ENCODE measurements at regions not wholly inside any gene's neighbourhood (a gene's known extent, or its start where the extent isn't known, plus 50 kb on each side); places are given as distances from the start of the nearest gene placed in this dataset.
"Not testable (repeated sequence)": the region's sequence is repeated elsewhere in the genome, so short reads cannot be mapped to it uniquely, and the experiment has no call there.

DNA sequence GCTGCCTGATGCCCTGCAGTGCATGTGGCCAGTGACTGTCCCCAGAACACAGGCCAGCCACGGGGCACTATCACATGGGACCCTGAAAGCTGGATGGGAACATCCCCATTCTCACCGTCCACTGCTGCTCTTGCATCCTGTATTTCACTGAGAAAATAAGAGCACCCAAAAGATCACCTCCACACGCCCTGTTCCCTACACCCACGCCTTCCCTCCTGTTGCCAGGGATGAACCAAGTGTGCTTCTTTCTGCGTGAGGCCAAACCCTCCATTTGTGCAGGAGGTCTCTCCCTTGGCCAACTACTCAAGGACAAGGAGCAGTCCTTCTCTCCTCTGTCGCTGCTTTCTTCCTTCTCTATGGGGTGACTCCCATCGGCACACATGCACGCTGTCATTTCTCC is 118.3 kb downstream of the LRRC37A3 start:
- H3K4me3 Mint-ChIP-seq; CTCF ChIA-PET; H3K36me3 Mint-ChIP-seq (ENCODE audit: low read depth); DNase-seq; H3K9me3 Mint-ChIP-seq; intact Hi-C loops (cut with micrococcal nuclease); H3K27ac Mint-ChIP-seq; H3K4me1 Mint-ChIP-seq (ENCODE audit: low read depth); H3K27me3 Mint-ChIP-seq (ENCODE audit: low read depth): not testable (repeated sequence)

- H3K27ac Mint-ChIP-seq; intact Hi-C loops (cut with micrococcal nuclease); DNase-seq; H3K36me3 Mint-ChIP-seq (ENCODE audit: low read depth); H3K4me3 Mint-ChIP-seq; H3K27me3 Mint-ChIP-seq (ENCODE audit: low read depth); H3K4me1 Mint-ChIP-seq (ENCODE audit: low read depth); CTCF ChIA-PET; H3K9me3 Mint-ChIP-seq: not testable (repeated sequence)
These were observed 118.8 kb downstream of the LRRC37A3 start for GRCh38 chr17:64800361-64800895.

- H3K27ac Mint-ChIP-seq: not testable (repeated sequence)
These were observed 119.6 kb downstream of the LRRC37A3 start for GRCh38 chr17:64799543-64800188.

GRCh38 chr17:64798961-64799360 is 120.3 kb downstream of the LRRC37A3 start:
- CTCF ChIA-PET: interaction anchor here (0.5 kb wide), 1 partner anchor 144 kb away, joined by 5 read pairs; no protein-coding TSS in a partner anchor
- H3K4me1 Mint-ChIP-seq (ENCODE audit: low read depth); intact Hi-C loops (cut with micrococcal nuclease); H3K4me3 Mint-ChIP-seq; DNase-seq; H3K27ac Mint-ChIP-seq; H3K9me3 Mint-ChIP-seq; H3K27me3 Mint-ChIP-seq (ENCODE audit: low read depth); H3K36me3 Mint-ChIP-seq (ENCODE audit: low read depth): not testable (repeated sequence)

More at GRCh38 chr17:64799543-64800188, 119.6 kb downstream of the LRRC37A3 start:
- H3K27me3 Mint-ChIP-seq (ENCODE audit: low read depth); intact Hi-C loops (cut with micrococcal nuclease); H3K9me3 Mint-ChIP-seq; CTCF ChIA-PET; DNase-seq; H3K36me3 Mint-ChIP-seq (ENCODE audit: low read depth); H3K4me3 Mint-ChIP-seq; H3K4me1 Mint-ChIP-seq (ENCODE audit: low read depth): not testable (repeated sequence)

DNA sequence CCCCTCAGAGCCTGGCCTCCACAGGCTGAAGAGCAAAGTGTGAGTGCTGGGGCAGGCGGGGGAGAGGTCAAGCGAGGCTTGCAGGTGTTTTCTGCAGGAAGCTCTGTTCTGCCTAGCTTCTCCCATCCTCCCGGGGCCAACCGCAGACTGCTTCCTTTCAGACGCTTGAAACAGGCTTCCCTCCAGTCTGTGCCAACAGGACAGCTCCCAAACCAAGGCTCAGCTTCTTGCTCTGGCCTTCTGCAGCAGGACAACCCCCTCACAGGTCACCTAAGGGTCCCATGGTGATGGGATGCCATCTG is 120.8 kb downstream of the LRRC37A3 start:
- not testable (repeated sequence) for H3K4me1 Mint-ChIP-seq (ENCODE audit: low read depth); H3K9me3 Mint-ChIP-seq; H3K27me3 Mint-ChIP-seq (ENCODE audit: low read depth)

GRCh38 chr17:64797746-64798488 is 121.4 kb downstream of the LRRC37A3 start:
- not testable (repeated sequence) for H3K27ac Mint-ChIP-seq

More for the DNA sequence above, 120.8 kb downstream of the LRRC37A3 start:
- intact Hi-C loops (cut with micrococcal nuclease); H3K27ac Mint-ChIP-seq; H3K4me3 Mint-ChIP-seq; H3K36me3 Mint-ChIP-seq (ENCODE audit: low read depth): not testable (repeated sequence)
- DNase-seq: peak; percentile 30
- CTCF ChIA-PET: interaction anchor here (0.5 kb wide), 1 partner anchor 144 kb away, joined by 5 read pairs; no protein-coding TSS in a partner anchor

GRCh38 chr17:64795342-64795741 is 123.9 kb downstream of the LRRC37A3 start:
- H3K27me3 Mint-ChIP-seq (ENCODE audit: low read depth); intact Hi-C loops (cut with micrococcal nuclease); H3K27ac Mint-ChIP-seq; DNase-seq; CTCF ChIA-PET; H3K4me3 Mint-ChIP-seq; H3K9me3 Mint-ChIP-seq; H3K36me3 Mint-ChIP-seq (ENCODE audit: low read depth): not testable (repeated sequence)
- H3K4me1 Mint-ChIP-seq (ENCODE audit: low read depth): peaks cover 11% of the 10 kb centered on the region

More at GRCh38 chr17:64797746-64798488, 121.4 kb downstream of the LRRC37A3 start:
- CTCF ChIA-PET; H3K4me3 Mint-ChIP-seq; H3K27me3 Mint-ChIP-seq (ENCODE audit: low read depth); H3K36me3 Mint-ChIP-seq (ENCODE audit: low read depth); H3K4me1 Mint-ChIP-seq (ENCODE audit: low read depth); intact Hi-C loops (cut with micrococcal nuclease); H3K9me3 Mint-ChIP-seq: not testable (repeated sequence)
- peak; percentile 29 for DNase-seq

- H3K27ac Mint-ChIP-seq; H3K9me3 Mint-ChIP-seq; H3K36me3 Mint-ChIP-seq (ENCODE audit: low read depth); H3K27me3 Mint-ChIP-seq (ENCODE audit: low read depth); CTCF ChIA-PET; DNase-seq; intact Hi-C loops (cut with micrococcal nuclease); H3K4me3 Mint-ChIP-seq: not testable (repeated sequence)
- peaks cover 11% of the 10 kb centered on the region for H3K4me1 Mint-ChIP-seq (ENCODE audit: low read depth)
These were observed 124.6 kb downstream of the LRRC37A3 start for GRCh38 chr17:64794548-64795274.

- H3K4me3 Mint-ChIP-seq; H3K36me3 Mint-ChIP-seq (ENCODE audit: low read depth); intact Hi-C loops (cut with micrococcal nuclease); H3K27ac Mint-ChIP-seq; DNase-seq; H3K9me3 Mint-ChIP-seq; H3K27me3 Mint-ChIP-seq (ENCODE audit: low read depth); CTCF ChIA-PET: not testable (repeated sequence)
- H3K4me1 Mint-ChIP-seq (ENCODE audit: low read depth): peaks cover 11% of the 10 kb centered on the region
These were observed 125.2 kb downstream of the LRRC37A3 start for GRCh38 chr17:64794113-64794512.

- intact Hi-C loops (cut with micrococcal nuclease); H3K27me3 Mint-ChIP-seq (ENCODE audit: low read depth); CTCF ChIA-PET; H3K36me3 Mint-ChIP-seq (ENCODE audit: low read depth); H3K4me1 Mint-ChIP-seq (ENCODE audit: low read depth); H3K9me3 Mint-ChIP-seq; H3K27ac Mint-ChIP-seq; H3K4me3 Mint-ChIP-seq: not testable (repeated sequence)
- peak; percentile 63 for DNase-seq
These were observed 126.3 kb downstream of the LRRC37A3 start for GRCh38 chr17:64792793-64793575.

DNA sequence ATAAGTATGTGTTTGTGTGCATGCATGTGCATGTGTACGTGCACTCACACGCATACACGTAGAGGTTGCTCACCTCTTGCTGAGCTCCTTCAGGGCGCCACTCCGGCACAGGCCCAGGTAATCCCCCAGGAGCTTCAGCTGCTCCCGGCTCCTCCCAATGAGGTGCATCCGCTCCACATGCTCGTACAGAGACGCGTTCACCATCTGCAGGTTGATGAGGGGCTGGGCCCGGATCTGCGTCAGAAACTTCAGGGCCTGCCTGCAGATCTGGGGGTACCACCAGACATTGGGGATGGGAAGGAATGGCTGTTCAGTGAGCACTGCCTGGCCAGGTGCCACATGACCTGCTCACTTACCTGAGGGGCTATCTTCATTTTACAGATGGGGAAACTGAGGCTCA is 127.0 kb downstream of the LRRC37A3 start:
- H3K36me3 Mint-ChIP-seq (ENCODE audit: low read depth); CTCF ChIA-PET; H3K4me3 Mint-ChIP-seq; H3K9me3 Mint-ChIP-seq; H3K27me3 Mint-ChIP-seq (ENCODE audit: low read depth); DNase-seq; intact Hi-C loops (cut with micrococcal nuclease); H3K27ac Mint-ChIP-seq; H3K4me1 Mint-ChIP-seq (ENCODE audit: low read depth): not testable (repeated sequence)

GRCh38 chr17:64791691-64792090 is 127.6 kb downstream of the LRRC37A3 start:
- H3K27ac Mint-ChIP-seq; DNase-seq; H3K4me1 Mint-ChIP-seq (ENCODE audit: low read depth); H3K36me3 Mint-ChIP-seq (ENCODE audit: low read depth); H3K4me3 Mint-ChIP-seq; intact Hi-C loops (cut with micrococcal nuclease); CTCF ChIA-PET; H3K9me3 Mint-ChIP-seq; H3K27me3 Mint-ChIP-seq (ENCODE audit: low read depth): not testable (repeated sequence)
